ENCODE measurements at regions not wholly inside any gene's neighbourhood (a gene's known extent, or its start where the extent isn't known, plus 50 kb on each side); places are given as distances from the start of the nearest gene placed in this dataset.

GRCh38 chr2:16212321-16212720, 272.0 kb downstream of the MYCN start:
- no peak for DNase-seq (ENCODE audit: low read depth)
- TF ChIP-seq, protein P1, sequence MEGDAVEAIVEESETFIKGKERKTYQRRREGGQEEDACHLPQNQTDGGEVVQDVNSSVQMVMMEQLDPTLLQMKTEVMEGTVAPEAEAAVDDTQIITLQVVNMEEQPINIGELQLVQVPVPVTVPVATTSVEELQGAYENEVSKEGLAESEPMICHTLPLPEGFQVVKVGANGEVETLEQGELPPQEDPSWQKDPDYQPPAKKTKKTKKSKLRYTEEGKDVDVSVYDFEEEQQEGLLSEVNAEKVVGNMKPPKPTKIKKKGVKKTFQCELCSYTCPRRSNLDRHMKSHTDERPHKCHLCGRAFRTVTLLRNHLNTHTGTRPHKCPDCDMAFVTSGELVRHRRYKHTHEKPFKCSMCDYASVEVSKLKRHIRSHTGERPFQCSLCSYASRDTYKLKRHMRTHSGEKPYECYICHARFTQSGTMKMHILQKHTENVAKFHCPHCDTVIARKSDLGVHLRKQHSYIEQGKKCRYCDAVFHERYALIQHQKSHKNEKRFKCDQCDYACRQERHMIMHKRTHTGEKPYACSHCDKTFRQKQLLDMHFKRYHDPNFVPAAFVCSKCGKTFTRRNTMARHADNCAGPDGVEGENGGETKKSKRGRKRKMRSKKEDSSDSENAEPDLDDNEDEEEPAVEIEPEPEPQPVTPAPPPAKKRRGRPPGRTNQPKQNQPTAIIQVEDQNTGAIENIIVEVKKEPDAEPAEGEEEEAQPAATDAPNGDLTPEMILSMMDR (IDR thresholded peaks at IDR 0.05; ENCODE audit: insufficient read depth, low read depth, low read length): no peak
- no peak overlapping the region for H3K4me3 ChIP-seq (ENCODE audit: low read depth, low read length)

DNA sequence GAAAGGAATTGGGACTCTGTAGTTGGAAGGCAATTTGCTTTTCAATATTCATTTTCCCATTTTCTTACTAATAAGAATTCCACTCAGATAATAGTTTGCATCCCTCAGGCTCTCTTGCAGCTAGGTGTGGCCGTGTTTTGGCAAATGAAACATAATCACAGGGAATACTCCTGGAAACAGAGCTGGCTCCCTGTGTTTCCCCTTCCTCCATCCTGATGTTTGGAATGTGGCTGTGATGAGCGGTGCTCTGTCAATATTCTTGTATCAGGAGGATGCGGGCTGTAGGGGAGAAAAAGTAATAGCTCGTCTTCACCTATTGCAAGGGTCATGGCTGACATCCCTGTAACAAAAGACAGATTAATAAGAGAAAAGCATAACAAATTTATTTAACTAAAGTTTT, 271.0 kb downstream of the MYCN start:
- DNase-seq (ENCODE audit: low read depth): no peak
- no peak overlapping the region for H3K4me3 ChIP-seq (ENCODE audit: low read depth, low read length)
- TF ChIP-seq, protein P1 (IDR thresholded peaks at IDR 0.05; ENCODE audit: insufficient read depth, low read depth, low read length): no peak

DNA sequence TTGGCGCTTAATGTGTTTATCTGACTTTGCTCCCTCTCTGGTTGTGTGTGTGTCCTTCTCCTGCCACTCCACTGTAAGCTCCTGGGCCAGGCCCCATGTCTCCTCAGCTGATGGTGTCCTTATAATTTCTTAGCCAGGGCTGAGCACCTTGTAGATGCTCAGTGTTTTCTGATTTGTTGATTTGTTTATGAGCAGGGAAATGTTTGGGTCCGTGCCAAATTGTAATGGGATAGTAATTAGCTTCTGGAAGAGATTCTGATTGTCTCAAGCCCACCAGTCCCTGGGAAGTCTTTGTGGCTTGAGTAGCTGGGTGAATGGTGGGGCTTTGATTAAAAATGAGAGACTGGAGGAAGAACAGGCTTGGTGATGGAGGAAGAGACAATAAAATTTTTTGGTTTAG, 270.5 kb downstream of the MYCN start:
- TF ChIP-seq, protein P1 (IDR thresholded peaks at IDR 0.05; ENCODE audit: insufficient read depth, low read depth, low read length): no peak
- no peak for DNase-seq (ENCODE audit: low read depth)

DNA sequence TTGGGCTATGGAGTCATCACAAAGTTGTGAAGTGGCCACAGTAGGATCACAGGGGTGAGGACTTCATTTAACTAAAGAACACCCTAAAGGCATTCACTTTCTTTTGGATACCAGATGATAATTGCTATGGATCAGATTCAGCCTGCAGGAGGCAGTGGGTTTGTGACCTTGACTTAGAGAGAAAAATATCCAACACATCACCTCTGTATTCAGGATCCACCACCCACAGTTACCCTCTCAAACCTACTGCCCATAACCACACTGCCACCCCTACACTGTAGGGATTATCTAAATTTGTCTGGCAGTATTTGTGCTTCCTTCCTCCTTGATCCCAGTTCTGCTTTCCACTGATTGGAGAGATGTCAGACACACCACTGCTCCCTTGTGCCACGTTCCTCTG, 269.4 kb downstream of the MYCN start:
- no peak for DNase-seq (ENCODE audit: low read depth)
- TF ChIP-seq, protein P1 (IDR thresholded peaks at IDR 0.05; ENCODE audit: insufficient read depth, low read depth, low read length): no peak
- H3K4me3 ChIP-seq (ENCODE audit: low read depth, low read length): no peak overlapping the region

More for the DNA sequence above, 270.5 kb downstream of the MYCN start:
- no peak overlapping the region for H3K4me3 ChIP-seq (ENCODE audit: low read depth, low read length)

DNA sequence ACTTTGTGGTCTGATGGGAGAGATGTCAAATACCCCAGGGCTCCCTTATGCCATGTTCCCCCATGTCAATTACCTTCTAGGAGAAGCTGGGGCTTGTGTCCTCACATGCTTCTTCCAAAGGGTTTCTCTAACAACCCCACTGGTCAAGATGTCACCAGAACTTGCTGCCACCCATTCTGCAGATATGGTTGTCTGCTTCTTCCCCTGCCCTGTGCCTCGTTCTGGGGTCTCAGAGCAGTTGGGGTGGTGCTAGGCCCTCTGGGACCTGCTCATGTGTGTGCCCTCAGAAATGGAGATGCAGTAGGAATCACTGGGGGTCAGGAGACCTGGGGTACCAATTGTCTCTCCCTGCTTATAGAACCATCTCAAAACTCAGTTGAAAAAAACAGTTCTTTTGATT, 268.6 kb downstream of the MYCN start:
- TF ChIP-seq, protein P1 (IDR thresholded peaks at IDR 0.05; ENCODE audit: insufficient read depth, low read depth, low read length): no peak
- H3K4me3 ChIP-seq (ENCODE audit: low read depth, low read length): no peak overlapping the region
- DNase-seq (ENCODE audit: low read depth): no peak

- DNase-seq (ENCODE audit: low read depth): no peak
- no peak overlapping the region for H3K4me3 ChIP-seq (ENCODE audit: low read depth, low read length)
- TF ChIP-seq, protein P1 (IDR thresholded peaks at IDR 0.05; ENCODE audit: insufficient read depth, low read depth, low read length): no peak
Measured at GRCh38 chr2:16208241-16208797, 268.0 kb downstream of the MYCN start.

DNA sequence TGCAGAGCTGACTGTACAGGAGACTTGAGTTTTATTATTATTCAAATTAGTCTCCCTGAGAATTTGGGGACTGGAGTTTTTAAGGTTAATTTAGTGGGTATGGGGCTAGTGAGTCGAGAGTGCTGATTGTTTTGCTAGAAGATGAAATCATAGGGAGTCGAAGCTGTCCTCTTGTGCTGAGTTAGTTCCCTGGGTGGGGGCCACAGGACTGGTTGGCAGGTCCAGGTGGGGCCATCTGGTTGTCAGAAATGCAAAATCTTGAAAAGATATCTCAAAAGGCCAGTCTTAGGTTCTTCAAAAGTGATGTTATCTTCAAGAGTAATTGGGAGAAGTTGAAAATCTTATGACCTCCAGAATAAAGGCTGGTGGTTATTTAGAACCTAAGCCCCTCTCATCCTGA, 267.3 kb downstream of the MYCN start:
- no peak for DNase-seq (ENCODE audit: low read depth)
- H3K4me3 ChIP-seq (ENCODE audit: low read depth, low read length): no peak overlapping the region
- TF ChIP-seq, protein P1 (IDR thresholded peaks at IDR 0.05; ENCODE audit: insufficient read depth, low read depth, low read length): no peak
